Endodermal cell (in vitro differentiated cells): ENCODE measurements at regions not wholly inside any gene's neighbourhood (a gene's known extent, or its start where the extent isn't known, plus 50 kb on each side); places are given as distances from the start of the nearest gene placed in this dataset.

Experiments used
- DNase-seq: peaks from one replicate; pipeline ENCODE4 v3.0.0-alpha.2; 2017
- H3K27ac ChIP-seq: 2 replicates; pipeline ENCODE4 v1.5.1; 2013; ENCODE audit warnings: mild to moderate bottlenecking, low read depth, low read length, moderate library complexity
- H3K27me3 ChIP-seq: 2 replicates; pipeline ENCODE4 v1.6.1; 2013; ENCODE audit warnings: mild to moderate bottlenecking, low read length, moderate library complexity; ENCODE audit not compliant: insufficient read depth, control insufficient read depth, poor library complexity, severe bottlenecking
- H3K36me3 ChIP-seq: 2 replicates; pipeline ENCODE4 v1.7.0; 2013; ENCODE audit warnings: mild to moderate bottlenecking, low read length, moderate library complexity; ENCODE audit not compliant: control insufficient read depth, insufficient read depth
- H3K4me1 ChIP-seq: one replicate; pipeline ENCODE4 v1.7.0; 2013; ENCODE audit warnings: low read length; ENCODE audit not compliant: control insufficient read depth, insufficient read depth
- H3K4me3 ChIP-seq: 2 replicates; pipeline ENCODE4 v1.5.1; 2013; ENCODE audit warnings: mild to moderate bottlenecking, low read length, moderate library complexity
- H3K9ac ChIP-seq: 2 replicates; pipeline ENCODE4 v1.6.1; 2013; ENCODE audit warnings: mild to moderate bottlenecking, low read length, moderate library complexity; ENCODE audit not compliant: poor library complexity, severe bottlenecking; ENCODE audit errors: extremely low read depth
- H3K9me3 ChIP-seq: 2 replicates; pipeline ENCODE4 v1.6.1; 2013; ENCODE audit warnings: mild to moderate bottlenecking, low read length, moderate library complexity; ENCODE audit not compliant: control insufficient read depth
- H3K27ac Mint-ChIP-seq: 2 replicates; pipeline ENCODE4 v1.8.0; 2020; ENCODE audit warnings: mixed read lengths
- H3K27me3 Mint-ChIP-seq: 2 replicates; pipeline ENCODE4 v1.8.0; 2021; ENCODE audit warnings: mild to moderate bottlenecking, mixed read lengths; ENCODE audit not compliant: insufficient read depth
- H3K36me3 Mint-ChIP-seq: 2 replicates; pipeline ENCODE4 v1.8.0; 2020; ENCODE audit warnings: low read depth, mixed read lengths
- H3K4me1 Mint-ChIP-seq: 2 replicates; pipeline ENCODE4 v1.8.0; 2020; ENCODE audit warnings: mixed read lengths
- H3K4me3 Mint-ChIP-seq: 2 replicates; pipeline ENCODE4 v1.8.0; 2020; ENCODE audit warnings: mild to moderate bottlenecking, moderate library complexity, mixed read lengths
- H3K9me3 Mint-ChIP-seq: 2 replicates; pipeline ENCODE4 v1.8.0; 2020; ENCODE audit warnings: mild to moderate bottlenecking, mixed read lengths
- WGBS, 2 experiments: methylation state at CpG; one replicate each; pipeline versions ENCODE4 v1.1.5 to v1.1.7; 2013; ENCODE audit warnings: missing lambda C conversion rate in 2 of 2, mixed read lengths in 1 of 2; ENCODE audit not compliant: insufficient coverage in 1 of 2, insufficient read length in 1 of 2; 5-methylcytosine and 5-hydroxymethylcytosine counted together
- TF ChIP-seq, protein P1 (sequence below): fragments of 200-600 bp; sonication (generic); conservative IDR thresholded peaks from 2 replicates; pipeline ENCODE4 v1.5.0; 2021; ENCODE audit warnings: antibody characterized with exemption, mild to moderate bottlenecking

DNA sequence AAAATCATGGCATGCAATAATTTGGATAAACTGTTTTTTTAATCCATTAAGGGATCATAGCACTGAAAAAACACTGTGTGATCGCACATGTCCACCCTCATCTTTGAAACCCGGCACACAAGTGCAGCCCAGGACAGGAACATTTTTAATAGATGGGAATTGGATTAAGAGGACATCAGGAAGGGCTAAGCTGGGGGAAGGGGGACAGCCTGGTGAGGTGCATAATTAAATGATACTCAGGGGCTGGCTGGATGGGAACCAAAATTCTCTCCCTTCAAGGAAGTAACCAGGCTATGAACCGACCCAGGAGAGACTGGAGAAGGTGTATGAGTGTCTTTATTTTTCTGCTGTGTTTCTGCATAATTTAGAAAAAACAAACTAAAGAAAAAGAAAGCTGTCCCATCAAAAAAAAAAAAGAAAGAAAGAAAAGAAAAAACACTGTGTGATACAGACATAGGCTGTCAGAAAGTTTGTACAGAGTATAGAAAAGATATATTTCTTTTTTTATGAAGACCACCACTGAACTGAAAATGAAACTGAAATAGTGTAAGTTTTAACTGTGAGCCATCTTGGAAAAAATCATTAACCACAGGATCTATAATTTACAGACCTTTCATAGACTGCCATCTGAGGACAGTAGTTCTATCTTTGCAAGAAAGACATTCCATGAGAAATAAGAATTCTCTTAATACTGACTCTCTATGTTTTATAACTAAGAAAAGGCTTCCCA is 75.1 kb upstream of the SLC38A4 start:
- H3K4me3 ChIP-seq, result no peak overlapping the region
- no peak for DNase-seq
- H3K36me3 ChIP-seq, result no peaks in the 10 kb centered on the region
- no peaks in the 10 kb centered on the region for H3K9me3 Mint-ChIP-seq
- H3K4me1 ChIP-seq, result no peaks in the 10 kb centered on the region
- H3K27me3 ChIP-seq, result peaks cover 83% of the 10 kb centered on the region
- no peaks in the 10 kb centered on the region for H3K9me3 ChIP-seq
- peaks cover 4% of the 10 kb centered on the region for H3K4me1 Mint-ChIP-seq
- WGBS, 2 experiments, result 93 to 97% methylated on average over 2 to 3 of the region's 3 CpGs
- H3K36me3 Mint-ChIP-seq, result no peaks in the 10 kb centered on the region
- no peak overlapping the region for H3K9ac ChIP-seq
- H3K27ac Mint-ChIP-seq, result no peak overlapping the region
- TF ChIP-seq, protein P1, sequence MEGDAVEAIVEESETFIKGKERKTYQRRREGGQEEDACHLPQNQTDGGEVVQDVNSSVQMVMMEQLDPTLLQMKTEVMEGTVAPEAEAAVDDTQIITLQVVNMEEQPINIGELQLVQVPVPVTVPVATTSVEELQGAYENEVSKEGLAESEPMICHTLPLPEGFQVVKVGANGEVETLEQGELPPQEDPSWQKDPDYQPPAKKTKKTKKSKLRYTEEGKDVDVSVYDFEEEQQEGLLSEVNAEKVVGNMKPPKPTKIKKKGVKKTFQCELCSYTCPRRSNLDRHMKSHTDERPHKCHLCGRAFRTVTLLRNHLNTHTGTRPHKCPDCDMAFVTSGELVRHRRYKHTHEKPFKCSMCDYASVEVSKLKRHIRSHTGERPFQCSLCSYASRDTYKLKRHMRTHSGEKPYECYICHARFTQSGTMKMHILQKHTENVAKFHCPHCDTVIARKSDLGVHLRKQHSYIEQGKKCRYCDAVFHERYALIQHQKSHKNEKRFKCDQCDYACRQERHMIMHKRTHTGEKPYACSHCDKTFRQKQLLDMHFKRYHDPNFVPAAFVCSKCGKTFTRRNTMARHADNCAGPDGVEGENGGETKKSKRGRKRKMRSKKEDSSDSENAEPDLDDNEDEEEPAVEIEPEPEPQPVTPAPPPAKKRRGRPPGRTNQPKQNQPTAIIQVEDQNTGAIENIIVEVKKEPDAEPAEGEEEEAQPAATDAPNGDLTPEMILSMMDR, result no peak
- peaks cover 40% of the 10 kb centered on the region for H3K27me3 Mint-ChIP-seq
- no peak overlapping the region for H3K27ac ChIP-seq
- H3K4me3 Mint-ChIP-seq, result no peak overlapping the region

DNA sequence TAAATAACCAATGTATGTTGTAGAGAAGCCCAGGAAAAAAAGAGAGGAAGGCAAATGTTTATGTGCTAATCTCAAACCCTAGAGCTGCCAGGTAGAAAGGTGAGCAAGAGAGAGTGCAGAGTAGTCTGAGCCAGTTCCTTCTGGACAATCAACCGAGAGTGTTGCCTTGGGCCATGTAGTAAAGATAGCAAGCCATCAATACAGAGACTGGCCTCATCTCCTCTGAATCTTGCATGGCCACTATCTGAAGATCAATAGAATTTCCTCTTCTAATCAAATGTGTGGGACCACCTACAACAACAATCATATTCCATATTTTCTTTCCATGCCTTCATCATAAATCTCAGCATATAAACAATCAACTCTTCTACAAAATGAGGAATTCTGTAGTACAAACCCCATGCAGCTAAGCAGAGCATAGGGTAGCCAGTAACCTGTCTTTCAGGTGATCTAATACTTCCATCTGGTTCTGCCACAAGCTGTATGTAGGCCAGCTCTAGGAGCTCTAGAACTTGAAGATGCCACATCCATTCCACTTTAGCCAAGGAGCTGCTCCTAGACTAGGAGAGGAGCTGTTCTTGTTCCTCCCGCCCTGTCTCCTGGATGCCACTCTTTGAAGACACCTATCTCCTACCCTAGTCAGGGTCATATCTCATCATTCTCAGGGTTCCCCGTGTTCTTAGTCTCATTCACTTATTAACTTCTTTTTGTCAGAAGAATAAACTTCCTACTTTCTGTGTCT is 75.8 kb upstream of the SLC38A4 start:
- Mint-ChIP-seq H3K4me1 (peaks cover 4% of the 10 kb centered on the region), H3K27ac (no peak overlapping the region), H3K9me3 (no peaks in the 10 kb centered on the region), H3K36me3 (no peaks in the 10 kb centered on the region), H3K4me3 (no peak overlapping the region), H3K27me3 (peaks cover 40% of the 10 kb centered on the region)
- Histone ChIP-seq H3K27me3 (peaks cover 76% of the 10 kb centered on the region), H3K4me3 (no peak overlapping the region), H3K4me1 (no peaks in the 10 kb centered on the region), H3K27ac (no peak overlapping the region), H3K9ac (no peak overlapping the region), H3K9me3 (no peaks in the 10 kb centered on the region), H3K36me3 (no peaks in the 10 kb centered on the region)
- DNase-seq, result no peak
- 0 to 31% methylated on average over 2 to 3 of the region's 3 CpGs for WGBS, 2 experiments
- TF ChIP-seq, protein P1, result no peak

DNA sequence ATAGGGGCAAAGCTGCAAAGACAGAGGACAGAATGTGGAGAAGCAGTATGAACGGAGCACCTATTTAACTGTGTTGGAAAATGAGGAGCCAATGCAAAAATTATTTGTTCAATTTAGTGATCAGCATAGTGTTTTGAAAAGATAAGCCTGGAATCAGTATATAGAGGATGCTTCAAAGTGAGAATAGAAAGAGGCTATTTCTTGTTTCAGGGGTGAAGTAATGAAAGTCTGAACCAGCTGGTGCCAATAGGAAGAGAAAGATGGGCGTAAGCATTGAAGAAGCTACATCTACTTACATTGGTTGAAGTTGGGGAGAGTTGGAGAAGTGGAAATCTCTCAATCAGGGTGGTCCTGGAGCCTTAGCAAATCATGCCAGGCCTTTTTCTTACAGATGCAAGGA is 77.3 kb upstream of the SLC38A4 start:
- H3K9me3 Mint-ChIP-seq, result no peaks in the 10 kb centered on the region
- no peaks in the 10 kb centered on the region for H3K36me3 ChIP-seq
- H3K9ac ChIP-seq, result no peak overlapping the region
- no peaks in the 10 kb centered on the region for H3K9me3 ChIP-seq
- peaks cover 4% of the 10 kb centered on the region for H3K4me1 Mint-ChIP-seq
- H3K27ac Mint-ChIP-seq, result no peak overlapping the region
- WGBS, 2 experiments, result 92% methylated on average over 1 to 2 of the region's 2 CpGs
- no peaks in the 10 kb centered on the region for H3K36me3 Mint-ChIP-seq
- H3K27me3 ChIP-seq, result peaks cover 62% of the 10 kb centered on the region
- TF ChIP-seq, protein P1, result no peak
- H3K27ac ChIP-seq, result no peak overlapping the region
- H3K4me3 Mint-ChIP-seq, result no peak overlapping the region
- H3K4me1 ChIP-seq, result no peaks in the 10 kb centered on the region
- peaks cover 34% of the 10 kb centered on the region for H3K27me3 Mint-ChIP-seq
- DNase-seq, result no peak
- H3K4me3 ChIP-seq, result no peak overlapping the region
